HG03520 (cell line): ENCODE measurements at regions not wholly inside any gene's neighbourhood (a gene's known extent, or its start where the extent isn't known, plus 50 kb on each side); places are given as distances from the start of the nearest gene placed in this dataset.
"Not testable (repeated sequence)": the region's sequence is repeated elsewhere in the genome, so short reads cannot be mapped to it uniquely, and the experiment has no call there.

Experiments
- ATAC-seq: cut with Tn5 transposase; IDR thresholded peaks from one replicate; pipeline ENCODE4 v1.9.1; 2021; ENCODE audit warnings: mild to moderate bottlenecking, moderate library complexity; ENCODE audit not compliant: unreplicated experiment

- ATAC-seq: no peak
These were observed 173.2 kb upstream of the FBN2 start for GRCh38 chr5:128711216-128711615.

- no peak for ATAC-seq
These were observed 176.5 kb upstream of the FBN2 start for GRCh38 chr5:128714551-128714950.

- ATAC-seq: no peak
These were observed 184.5 kb upstream of the FBN2 start for GRCh38 chr5:128722551-128722950.

- ATAC-seq: not testable (repeated sequence)
These were observed 192.0 kb upstream of the FBN2 start for GRCh38 chr5:128730021-128730420.

- not testable (repeated sequence) for ATAC-seq
These were observed 197.6 kb upstream of the FBN2 start for GRCh38 chr5:128735656-128736055.

GRCh38 chr5:128736553-128736952, 198.5 kb upstream of the FBN2 start:
- no peak for ATAC-seq

- ATAC-seq: no peak
These were observed 211.3 kb upstream of the FBN2 start for GRCh38 chr5:128749136-128749898.

- ATAC-seq: no peak
These were observed 212.1 kb upstream of the FBN2 start for GRCh38 chr5:128750155-128750554.

GRCh38 chr5:128757196-128757959, 207.9 kb upstream of the SLC27A6 start:
- ATAC-seq: no peak

GRCh38 chr5:128762661-128763306, 202.5 kb upstream of the SLC27A6 start:
- ATAC-seq: no peak

GRCh38 chr5:128763321-128763720, 202.0 kb upstream of the SLC27A6 start:
- no peak for ATAC-seq

- ATAC-seq: no peak
These were observed 200.5 kb upstream of the SLC27A6 start for GRCh38 chr5:128764601-128765310.

GRCh38 chr5:128765448-128766061, 199.7 kb upstream of the SLC27A6 start:
- no peak for ATAC-seq

GRCh38 chr5:128766406-128766805, 198.9 kb upstream of the SLC27A6 start:
- ATAC-seq: no peak

GRCh38 chr5:128770907-128771306, 194.4 kb upstream of the SLC27A6 start:
- no peak for ATAC-seq

- no peak for ATAC-seq
These were observed 192.9 kb upstream of the SLC27A6 start for GRCh38 chr5:128772356-128772755.

GRCh38 chr5:128773378-128773777, 191.9 kb upstream of the SLC27A6 start:
- ATAC-seq: no peak

- ATAC-seq: no peak
These were observed 190.7 kb upstream of the SLC27A6 start for GRCh38 chr5:128774605-128775004.

GRCh38 chr5:128775558-128775957, 189.7 kb upstream of the SLC27A6 start:
- ATAC-seq: no peak

- ATAC-seq: peak; percentile 88
These were observed 188.2 kb upstream of the SLC27A6 start for GRCh38 chr5:128777052-128777451.

- ATAC-seq: no peak
These were observed 186.8 kb upstream of the SLC27A6 start for GRCh38 chr5:128778474-128778873.
